Liver (tissue), 3 donors: ENCODE measurements at regions not wholly inside any gene's neighbourhood (a gene's known extent, or its start where the extent isn't known, plus 50 kb on each side); places are given as distances from the start of the nearest gene placed in this dataset.
"Not testable (repeated sequence)": the region's sequence is repeated elsewhere in the genome, so short reads cannot be mapped to it uniquely, and the experiment has no call there.

Source experiments
- ATF3 ChIP-seq: IDR thresholded peaks from 2 replicates; pipeline ENCODE4 v1.6.1; 2016; ENCODE audit warnings: antibody characterized with exemption
- CTCF ChIP-seq: fragments of 150-350 bp; IDR thresholded peaks from 2 replicates; pipeline ENCODE4 v1.5.1; 2017; ENCODE audit warnings: improper control_type of control experiment, low read depth, low read length; ENCODE audit not compliant: missing input control
- GABPA ChIP-seq, 2 donors: IDR thresholded peaks in 1 of 2; conservative IDR thresholded peaks in 1 of 2; 2 replicates each; pipeline ENCODE4 v1.6.1; 2016; ENCODE audit warnings: antibody characterized with exemption in 2 of 2, mild to moderate bottlenecking in 1 of 2, moderate library complexity in 1 of 2
- RAD21 ChIP-seq, 2 donors: IDR thresholded peaks; 2 replicates each; pipeline ENCODE4 v1.6.1; 2016; ENCODE audit warnings: antibody characterized with exemption in 2 of 2, mild to moderate bottlenecking in 2 of 2
- REST ChIP-seq: IDR thresholded peaks from 2 replicates; pipeline ENCODE4 v1.6.1; 2016; ENCODE audit warnings: antibody characterized with exemption, mild to moderate bottlenecking
- RXRA ChIP-seq, 2 donors: IDR thresholded peaks; 2 replicates each; pipeline ENCODE4 v1.6.1; 2017 to 2018; ENCODE audit warnings: antibody characterized with exemption in 2 of 2, mild to moderate bottlenecking in 1 of 2
- SP1 ChIP-seq: IDR thresholded peaks from 2 replicates; pipeline ENCODE4 v1.6.1; 2018; ENCODE audit warnings: antibody characterized with exemption, mild to moderate bottlenecking
- TAF1 ChIP-seq: conservative IDR thresholded peaks from 2 replicates; pipeline ENCODE4 v1.6.1; 2016; ENCODE audit warnings: antibody characterized with exemption, mild to moderate bottlenecking
- YY1 ChIP-seq: IDR thresholded peaks from 2 replicates; pipeline ENCODE4 v1.6.1; 2016; ENCODE audit warnings: antibody characterized with exemption, mild to moderate bottlenecking
- ZBTB33 ChIP-seq: IDR thresholded peaks from 2 replicates; pipeline ENCODE4 v1.6.1; 2016; ENCODE audit warnings: antibody characterized with exemption
- donor health status: healthy.
- donor health status: healthy.

- not testable (repeated sequence) for TF ChIP-seq CTCF; ATF3; RXRA (IDR thresholded peaks at IDR 0.05); ZBTB33; REST; GABPA (IDR thresholded peaks at IDR 0.05 in 1 of 2, conservative IDR thresholded peaks at IDR 0.05 in 1 of 2); TAF1; SP1; YY1; RAD21 (IDR thresholded peaks at IDR 0.05)
Measured at GRCh38 chr1:146399225-146399624, 170.4 kb upstream of the NOTCH2NLA start.
